NCI-H748 (cell line): ENCODE measurements at regions not wholly inside any gene's neighbourhood (a gene's known extent, or its start where the extent isn't known, plus 50 kb on each side); places are given as distances from the start of the nearest gene placed in this dataset.

Experiments
- DNase-seq: peaks from one replicate; lab custom pipeline; 2025; ENCODE audit not compliant: unreplicated experiment; lab: John Stamatoyannopoulos, UW

DNA sequence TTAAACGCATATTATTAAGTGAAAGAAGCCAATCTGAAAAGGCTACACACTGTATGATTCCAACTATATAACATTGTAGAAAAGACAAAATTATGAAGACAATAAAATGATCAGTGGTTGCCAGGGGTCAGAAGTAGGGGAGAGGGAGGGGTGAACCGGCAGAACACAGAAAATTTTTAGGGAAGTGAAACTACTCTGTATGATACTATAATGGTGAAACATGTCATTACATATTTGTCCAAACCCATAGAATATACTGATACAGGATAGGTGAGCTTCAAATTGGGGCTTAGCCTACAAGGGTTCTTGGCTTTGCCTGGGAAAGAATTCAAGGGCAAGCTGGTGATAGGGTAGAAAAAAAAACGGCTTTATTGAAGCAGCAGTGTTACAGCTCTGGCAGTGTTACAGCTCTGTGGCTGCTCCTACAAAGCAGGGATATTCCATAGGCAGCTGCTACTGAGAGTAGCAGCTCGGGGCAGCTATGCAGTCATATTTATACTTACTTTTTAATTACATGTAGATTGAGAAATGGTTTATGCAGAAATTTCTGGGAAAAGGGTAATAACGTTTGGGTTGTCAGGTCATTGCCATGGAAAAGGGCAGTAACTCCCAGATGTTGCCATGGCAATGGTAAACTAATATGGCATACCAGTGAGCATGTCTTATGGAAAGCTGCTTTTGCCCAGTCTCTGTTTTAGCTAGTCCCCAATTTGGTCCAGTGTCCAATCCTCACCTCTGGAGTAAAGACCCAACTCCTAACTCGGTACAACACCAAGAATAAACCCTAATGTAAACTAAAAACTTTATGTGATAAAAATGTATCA lies 125.1 kb upstream of the SLC25A36 start:
- peak; percentile 48 for DNase-seq

DNA sequence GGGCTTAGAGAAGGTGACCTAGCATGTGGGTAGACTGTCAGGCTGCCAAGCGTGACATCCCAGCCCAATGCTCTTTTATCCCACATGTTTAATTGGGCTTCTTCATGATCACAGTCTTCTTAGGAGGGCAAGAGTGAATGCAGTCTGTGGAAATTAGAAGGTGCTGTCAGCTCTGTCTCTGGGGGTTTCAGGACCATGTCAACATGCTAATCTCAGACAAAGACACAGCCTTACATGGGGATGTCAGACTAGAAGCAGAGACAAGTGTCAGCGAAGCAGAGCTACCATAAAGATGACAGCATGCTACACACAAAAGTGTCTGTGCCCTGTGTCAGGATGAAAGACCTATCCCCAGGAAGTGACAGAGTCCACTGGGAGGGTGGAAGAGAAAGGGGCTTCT lies 120.1 kb upstream of the SLC25A36 start:
- DNase-seq = no peak

DNA sequence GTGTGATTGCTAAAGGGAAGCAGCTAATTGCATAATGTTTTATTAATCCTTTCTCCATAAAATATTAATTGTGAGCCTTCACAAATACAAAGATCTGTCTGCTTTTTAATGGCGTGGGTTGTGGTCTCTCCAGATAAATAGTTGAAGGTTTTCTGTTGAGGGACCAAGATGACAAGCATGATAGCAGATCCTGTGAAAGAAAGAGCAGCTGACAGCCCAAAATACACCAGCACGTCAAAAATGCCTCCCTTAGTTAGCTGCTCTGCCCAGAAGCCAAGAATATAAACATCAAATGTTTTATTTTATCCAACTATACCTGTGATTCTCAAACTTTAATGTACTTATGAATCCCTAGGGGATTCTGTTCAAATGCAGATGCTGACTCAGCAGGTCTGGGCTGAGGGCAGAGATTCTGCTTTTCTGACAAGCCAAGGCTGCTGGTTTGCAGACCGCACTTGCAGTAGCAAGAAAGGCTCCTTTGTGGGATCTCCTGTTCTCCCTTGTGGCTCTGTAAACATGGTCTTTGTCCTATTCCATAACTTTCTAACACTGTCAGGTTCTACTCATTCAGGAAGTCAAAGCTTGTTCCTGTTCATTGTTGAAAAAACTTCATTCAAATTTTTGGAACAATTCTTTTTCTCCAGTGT lies 119.1 kb upstream of the SLC25A36 start:
- DNase-seq = no peak

DNA sequence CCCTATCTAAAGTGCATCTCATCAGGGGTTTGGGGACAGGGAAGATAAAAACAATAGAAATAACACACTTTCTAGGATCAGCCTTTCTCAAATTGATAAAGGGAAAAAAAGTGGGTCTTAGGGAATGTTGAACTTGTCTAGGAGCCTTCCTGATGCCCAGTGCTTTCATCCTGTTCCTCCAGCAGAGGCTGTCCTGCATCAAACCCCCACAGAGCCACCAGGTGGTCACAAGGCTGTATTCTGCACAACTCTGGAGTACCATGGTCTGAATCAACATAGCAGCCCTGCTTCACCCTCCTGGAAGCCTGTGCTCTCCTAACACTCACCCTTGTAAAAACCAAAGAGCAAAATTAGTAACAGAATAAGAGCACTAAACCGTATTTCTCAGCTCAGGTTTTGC lies 118.5 kb upstream of the SLC25A36 start:
- no peak for DNase-seq

DNA sequence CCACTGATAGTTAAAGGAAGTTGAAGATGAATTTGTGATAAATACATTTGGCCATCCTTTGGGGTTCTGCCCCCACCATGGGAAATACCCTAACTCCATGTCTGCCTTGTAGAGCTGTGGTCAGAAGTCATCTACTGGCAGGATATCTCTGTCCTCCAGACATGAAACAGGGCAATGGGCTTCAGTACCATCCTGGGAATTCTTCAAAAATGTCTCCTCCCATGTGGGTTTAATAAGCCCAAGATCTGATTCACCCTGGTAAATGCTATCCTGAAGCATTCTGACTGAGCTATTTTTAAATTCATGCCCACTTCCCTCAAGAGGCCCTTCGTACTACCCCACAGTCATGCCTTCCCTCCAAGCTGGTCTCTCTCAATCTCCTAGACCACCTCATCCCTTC lies 113.7 kb upstream of the SLC25A36 start:
- no peak for DNase-seq

DNA sequence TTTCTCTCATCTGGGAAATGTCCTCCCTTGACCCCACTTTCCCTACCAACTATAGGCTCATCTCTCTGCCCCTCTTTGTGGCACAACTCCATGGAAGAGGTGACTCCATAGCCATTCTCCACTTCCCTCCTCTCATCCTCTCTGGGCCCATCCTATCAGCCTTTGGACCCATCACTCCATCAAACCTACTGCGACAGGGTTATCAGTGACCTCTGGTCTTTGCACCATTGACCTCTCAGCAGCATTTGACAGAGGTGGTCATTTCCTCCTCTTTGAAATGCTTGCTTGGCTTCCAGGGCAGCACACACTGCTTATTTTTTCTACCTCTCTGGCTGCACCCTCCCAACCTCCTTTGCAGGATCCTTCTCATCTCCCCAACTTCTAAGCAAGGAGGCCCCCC lies 113.1 kb upstream of the SLC25A36 start:
- DNase-seq = no peak

- no peak for DNase-seq
Observed at GRCh38 chr3:140829796-140830195, 111.8 kb upstream of the SLC25A36 start.

- no peak for DNase-seq
Observed at GRCh38 chr3:140830391-140830790, 111.2 kb upstream of the SLC25A36 start.

DNA sequence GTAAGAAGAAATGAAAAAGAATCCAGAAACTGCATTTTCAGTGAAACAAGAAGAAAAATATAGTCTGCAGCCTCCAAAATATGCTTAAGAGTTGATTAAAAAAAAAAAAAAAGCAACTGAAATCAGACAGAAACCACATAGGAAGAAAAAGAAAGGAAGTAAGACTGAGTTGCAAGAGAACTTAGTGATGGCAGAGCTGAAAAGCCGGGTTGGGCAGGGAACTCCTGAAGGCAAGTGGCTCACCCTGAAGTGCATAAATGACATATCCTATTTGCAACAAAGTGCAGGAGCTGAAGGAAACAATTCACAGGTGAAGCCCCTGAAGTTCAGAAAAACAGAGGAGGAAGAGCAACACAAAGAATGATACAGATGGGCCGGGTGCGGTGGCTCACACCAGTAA lies 108.8 kb upstream of the SLC25A36 start:
- DNase-seq = no peak

DNA sequence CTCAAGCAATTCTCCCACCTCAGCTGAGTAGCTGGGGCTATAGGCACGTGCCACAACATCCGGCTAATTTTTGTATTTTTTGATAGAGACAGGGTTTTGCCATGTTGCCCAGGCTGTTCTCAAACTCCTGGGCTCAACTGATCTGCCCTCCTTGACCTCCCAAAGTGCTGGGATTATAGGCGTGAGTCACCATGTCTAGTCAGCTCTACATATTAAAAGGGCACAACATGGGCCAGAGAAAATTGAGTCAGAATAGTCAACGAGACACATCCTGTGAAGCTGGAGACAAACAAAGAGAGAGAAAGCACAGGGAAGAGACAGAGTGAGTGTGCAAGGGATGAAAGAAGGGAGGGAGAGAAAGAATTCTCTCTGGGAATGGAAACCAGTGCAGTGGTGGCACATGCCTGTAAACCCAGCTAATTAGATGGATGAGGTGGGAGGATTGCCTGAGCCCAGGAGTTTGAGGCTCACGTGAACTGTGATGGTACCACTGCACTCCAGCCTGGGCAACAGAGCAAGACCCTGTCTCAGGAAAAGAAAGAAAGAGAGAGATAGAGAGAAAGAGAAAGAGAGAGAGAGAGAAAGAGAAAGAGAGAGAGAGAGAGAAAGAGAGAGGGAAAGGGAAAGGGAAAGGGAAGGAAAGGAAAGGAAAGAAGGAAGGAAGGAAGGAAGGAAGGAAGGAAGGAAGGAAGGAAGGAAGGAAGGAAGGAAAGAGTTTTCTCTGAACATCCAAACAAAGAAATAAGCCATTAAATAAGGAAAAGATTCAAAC lies 107.2 kb upstream of the SLC25A36 start:
- no peak for DNase-seq

DNA sequence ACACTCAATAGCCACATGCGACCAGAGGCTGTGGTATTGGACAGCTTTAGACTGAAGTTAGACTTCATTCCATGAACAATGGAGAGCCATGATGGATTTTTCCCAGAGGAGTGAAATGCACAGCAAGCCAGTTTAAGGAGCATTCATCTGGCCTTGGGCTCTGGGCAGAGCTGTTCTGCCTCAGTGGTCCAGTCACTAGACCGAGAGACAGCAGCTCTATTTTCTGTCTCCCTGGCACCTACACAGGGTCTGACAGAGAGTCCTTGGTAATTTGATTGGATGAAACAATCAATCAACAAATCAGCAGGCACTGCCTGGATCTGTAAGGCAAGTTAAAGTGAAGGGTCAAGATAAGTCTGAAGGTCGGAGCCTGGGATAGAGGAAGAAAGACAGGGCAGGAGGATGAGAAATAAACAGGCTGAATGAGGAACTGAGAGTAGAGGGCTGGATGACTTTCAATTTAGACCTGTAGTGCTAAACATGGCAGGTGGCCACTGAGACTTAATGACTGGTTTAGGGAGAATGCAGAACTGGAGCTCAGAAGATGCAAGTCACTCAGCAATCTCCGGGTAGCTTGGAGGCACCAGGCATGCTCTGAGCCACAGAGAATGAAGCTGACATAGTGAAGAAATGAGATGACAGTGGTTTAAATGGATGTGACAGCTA lies 98.5 kb upstream of the SLC25A36 start:
- no peak for DNase-seq

DNA sequence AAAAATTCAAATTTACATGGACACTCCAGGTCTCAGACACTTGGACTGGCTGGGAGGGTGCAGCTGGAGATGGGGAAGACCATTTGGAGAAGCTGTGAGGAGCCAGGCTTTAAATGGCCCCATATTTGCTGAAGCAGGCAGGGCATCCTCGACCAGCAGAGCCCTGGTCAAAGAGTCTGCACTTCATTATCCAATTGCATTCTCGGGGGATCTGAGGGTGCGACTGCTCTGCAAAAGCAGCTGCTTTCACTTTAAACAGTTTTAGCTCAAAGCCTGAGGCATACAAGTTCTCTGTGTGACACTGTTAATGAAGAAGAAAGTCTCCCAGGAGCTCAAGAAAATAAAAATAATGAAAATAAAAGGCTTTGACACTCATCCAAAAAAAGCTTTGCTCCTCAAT lies 98.0 kb upstream of the SLC25A36 start:
- no peak for DNase-seq

DNA sequence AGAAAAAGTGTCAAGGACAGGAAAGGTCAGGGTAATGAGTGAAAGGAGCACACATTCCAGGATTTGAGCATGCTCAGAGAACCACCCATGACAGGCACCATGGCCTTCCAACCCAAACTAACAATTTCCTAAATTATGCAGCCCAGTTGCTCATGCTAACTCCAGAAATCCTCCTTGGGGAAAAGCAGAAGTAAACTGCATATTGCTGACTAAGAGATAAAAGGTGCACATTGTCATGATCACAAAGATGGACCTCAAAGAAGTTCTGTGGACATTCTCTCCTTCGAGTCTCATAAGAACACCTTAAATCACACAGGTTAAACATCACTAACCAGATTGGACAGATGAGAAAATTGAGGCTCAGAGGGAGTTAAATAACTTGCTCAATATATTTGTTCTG lies 97.6 kb upstream of the SLC25A36 start:
- no peak for DNase-seq

GRCh38 chr3:140845882-140846281 lies 95.8 kb upstream of the SLC25A36 start:
- no peak for DNase-seq

DNA sequence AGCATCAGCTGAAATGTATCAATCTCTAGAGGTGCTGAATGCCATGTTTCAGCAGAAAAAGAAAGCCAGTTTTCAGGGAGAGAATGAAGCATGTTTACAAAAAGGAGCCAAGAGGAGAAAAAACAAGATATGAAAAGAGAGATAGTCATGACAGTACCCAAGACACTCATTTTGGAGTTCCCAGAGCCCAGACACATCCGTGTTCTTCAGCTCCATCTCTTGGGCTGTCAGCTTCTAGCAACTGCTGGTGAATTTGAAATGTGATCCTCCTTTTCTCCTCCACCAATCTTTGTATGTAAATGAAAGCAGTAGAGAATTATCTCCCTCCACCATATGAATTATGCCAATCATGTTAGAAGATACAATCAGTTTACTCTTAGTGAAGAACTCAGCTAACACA lies 93.0 kb upstream of the SLC25A36 start:
- no peak for DNase-seq

- no peak for DNase-seq
Observed at GRCh38 chr3:140850210-140850955, 91.3 kb upstream of the SLC25A36 start.

DNA sequence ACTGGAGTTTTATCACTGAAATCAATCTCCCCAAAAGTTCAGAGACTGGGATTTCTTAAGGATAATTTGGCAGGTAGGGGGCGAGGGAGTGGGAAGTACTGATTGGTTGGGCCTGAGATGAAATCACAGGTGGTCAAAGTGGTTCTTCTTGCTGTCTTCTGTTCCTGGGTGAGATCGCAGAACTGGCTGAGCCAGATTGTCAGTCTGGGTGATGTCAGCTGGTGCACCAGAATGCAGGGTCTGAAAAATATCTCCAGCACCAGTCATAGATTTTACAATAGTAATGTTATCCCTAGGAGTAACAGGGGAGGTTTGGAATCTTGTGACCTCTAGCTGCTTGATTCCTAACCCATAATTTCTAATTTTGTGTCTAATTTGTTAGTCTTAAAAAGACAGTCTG lies 86.7 kb upstream of the SLC25A36 start:
- DNase-seq = no peak

GRCh38 chr3:140856905-140857304 lies 84.7 kb upstream of the SLC25A36 start:
- DNase-seq = no peak

- DNase-seq = no peak
Observed at GRCh38 chr3:140857993-140858392, 83.6 kb upstream of the SLC25A36 start.

GRCh38 chr3:140859592-140860336 lies 81.9 kb upstream of the SLC25A36 start:
- peak; percentile 91 for DNase-seq
